AML-193 (cell line): ENCODE measurements at regions not wholly inside any gene's neighbourhood (a gene's known extent, or its start where the extent isn't known, plus 50 kb on each side); places are given as distances from the start of the nearest gene placed in this dataset.
A peak's percentile ranks its signal among the peaks of the same experiment; 100 is the strongest.

Source experiments
- DNase-seq, 2 experiments: peaks; one replicate each; lab custom pipeline; 2025; lab: John Stamatoyannopoulos, UW

GRCh38 chr4:123573866-123574508 lies 177.4 kb downstream of the SPRY1 start:
- no peak for DNase-seq

DNA sequence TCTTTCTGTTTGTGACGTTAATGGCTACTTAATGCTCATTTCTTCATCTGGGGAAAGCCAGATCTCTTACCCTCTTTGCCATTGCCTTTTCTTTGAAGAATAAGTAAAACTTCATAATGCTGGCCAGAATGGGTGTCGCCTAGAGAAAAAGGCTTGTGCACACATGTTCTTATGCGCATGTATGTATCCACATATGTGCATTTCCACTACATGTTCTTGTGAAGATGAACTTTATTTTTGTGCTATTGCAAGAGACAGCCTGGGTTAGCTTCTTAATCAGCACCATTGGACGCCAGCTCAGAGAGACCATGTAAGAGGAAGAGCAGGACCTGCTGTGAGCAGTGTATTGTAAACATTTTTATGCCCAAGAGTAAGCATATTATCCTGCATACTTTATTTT lies 178.7 kb downstream of the SPRY1 start:
- no peak for DNase-seq

- DNase-seq, result no peak
These were observed 180.8 kb downstream of the SPRY1 start for GRCh38 chr4:123577225-123577906.

- DNase-seq, result no peak
These were observed 181.9 kb downstream of the SPRY1 start for GRCh38 chr4:123578276-123579029.

DNA sequence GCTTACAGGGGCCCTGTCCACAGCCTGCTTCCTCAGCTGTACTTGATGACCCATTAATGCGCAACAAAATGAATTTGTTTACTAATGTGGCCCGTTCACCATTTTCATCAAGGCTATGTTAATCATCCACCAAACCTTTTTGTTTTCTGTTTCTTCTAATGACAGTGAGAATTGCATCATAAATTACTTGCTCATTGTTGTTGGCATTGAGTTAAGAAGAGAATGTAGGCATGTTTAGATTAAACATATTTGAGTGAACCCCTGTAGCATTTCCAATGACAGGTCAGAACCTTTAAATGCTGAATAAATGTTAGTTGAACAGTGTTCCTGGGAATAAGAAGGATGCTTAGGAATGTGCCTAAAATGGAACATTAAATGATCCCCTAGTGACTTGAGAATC lies 183.4 kb downstream of the SPRY1 start:
- no peak for DNase-seq

DNA sequence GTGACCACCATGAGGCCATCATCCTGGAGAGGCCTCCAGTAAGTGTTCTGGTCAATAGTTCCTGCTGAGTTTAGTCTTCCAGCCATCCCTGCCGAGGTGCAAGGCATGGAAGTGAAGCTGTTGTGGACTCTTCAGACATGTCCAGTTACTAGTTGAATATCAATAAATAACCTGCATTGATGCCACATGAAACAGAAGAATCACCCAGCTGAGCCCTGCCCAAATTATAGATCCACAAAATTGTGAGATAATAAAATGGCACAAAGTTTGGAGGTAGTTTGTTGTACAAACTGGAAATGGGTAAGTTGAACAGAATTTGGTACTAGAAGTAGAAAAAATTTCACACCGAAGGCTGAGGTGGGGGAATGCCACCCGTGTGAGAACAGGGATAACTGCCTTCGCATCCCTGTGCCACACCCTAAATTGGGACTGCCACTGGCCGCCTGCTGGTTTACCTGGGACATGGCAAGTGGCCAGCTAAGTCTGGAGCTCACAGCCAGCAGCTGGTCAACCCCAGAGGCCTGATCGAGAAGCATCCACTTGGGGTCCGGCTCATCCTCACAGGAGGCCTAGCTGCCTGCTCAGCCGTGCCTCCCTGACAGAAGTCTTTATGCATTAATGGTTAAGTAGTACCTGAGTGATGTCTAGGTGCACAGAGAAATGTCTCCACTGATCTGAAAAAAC lies 184.5 kb downstream of the SPRY1 start:
- DNase-seq, result no peak

GRCh38 chr4:123581802-123582201 lies 185.2 kb downstream of the SPRY1 start:
- no peak for DNase-seq

DNA sequence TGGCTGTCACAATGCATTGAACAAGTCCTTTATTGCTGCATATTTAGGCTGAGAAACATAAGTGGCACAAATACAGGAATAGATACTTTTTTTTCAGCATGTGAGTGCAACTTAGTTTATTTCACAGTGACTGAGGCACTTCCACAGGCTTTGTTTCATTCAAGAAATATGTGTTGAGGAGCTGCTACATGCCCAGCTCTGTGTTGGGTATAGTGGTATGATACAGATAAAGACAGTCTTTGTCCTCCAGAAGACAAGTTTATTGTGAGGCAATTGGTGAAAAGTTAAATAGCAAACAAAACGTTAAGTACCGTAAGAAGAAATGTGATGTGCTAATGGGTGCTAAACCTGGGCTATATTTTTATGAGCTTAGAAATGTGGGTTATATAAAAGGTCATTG lies 186.4 kb downstream of the SPRY1 start:
- DNase-seq, result no peak

GRCh38 chr4:123585111-123585510 lies 188.5 kb downstream of the SPRY1 start:
- DNase-seq, result no peak

DNA sequence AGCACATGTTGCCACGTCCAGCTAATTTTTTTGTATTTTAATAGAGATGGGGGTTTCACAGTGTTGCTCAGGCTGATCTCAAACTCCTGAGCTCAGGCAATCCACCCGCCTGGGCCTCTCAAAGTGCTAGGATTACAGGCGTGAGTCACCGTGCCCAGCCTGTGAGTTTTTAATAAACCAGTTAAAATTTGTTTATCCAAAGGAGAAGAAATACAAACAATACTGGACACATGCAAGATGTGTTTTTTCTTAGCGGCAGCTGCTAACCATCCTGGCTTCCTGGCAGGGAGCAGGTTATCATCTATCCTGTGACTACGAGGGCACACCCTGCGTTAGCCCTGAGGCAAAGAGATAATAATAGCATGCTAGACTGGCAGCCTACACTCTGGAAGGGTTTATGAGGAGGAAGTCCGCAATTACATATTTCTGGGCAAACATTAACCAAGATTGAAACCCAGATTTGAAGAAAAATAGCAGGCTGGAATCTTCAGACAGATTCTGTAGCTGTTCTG lies 191.4 kb downstream of the SPRY1 start:
- no peak for DNase-seq

- no peak for DNase-seq
These were observed 192.1 kb downstream of the SPRY1 start for GRCh38 chr4:123588631-123589241.

- no peak for DNase-seq
These were observed 192.7 kb downstream of the SPRY1 start for GRCh38 chr4:123589301-123589700.

- DNase-seq, result no peak
These were observed 195.3 kb downstream of the SPRY1 start for GRCh38 chr4:123591875-123592274.

DNA sequence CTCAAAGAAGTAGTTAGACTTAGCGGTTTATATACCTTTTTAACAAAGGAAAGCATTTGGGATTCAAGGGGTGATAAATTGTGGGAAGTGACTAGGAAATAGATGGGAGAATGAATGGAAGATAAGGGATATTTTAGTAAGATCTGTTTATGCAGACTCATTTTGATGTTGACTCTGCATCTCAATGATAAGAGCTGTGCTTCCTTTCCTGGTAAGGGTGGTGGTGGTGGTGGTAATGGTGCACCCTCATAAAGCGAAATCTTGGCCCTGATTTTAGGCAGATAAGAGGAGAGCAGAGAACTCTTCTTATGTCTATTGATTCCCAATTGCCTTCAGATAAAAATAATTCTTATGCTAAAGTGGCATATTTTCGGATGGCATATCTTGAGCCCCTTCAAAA lies 197.1 kb downstream of the SPRY1 start:
- no peak for DNase-seq

DNA sequence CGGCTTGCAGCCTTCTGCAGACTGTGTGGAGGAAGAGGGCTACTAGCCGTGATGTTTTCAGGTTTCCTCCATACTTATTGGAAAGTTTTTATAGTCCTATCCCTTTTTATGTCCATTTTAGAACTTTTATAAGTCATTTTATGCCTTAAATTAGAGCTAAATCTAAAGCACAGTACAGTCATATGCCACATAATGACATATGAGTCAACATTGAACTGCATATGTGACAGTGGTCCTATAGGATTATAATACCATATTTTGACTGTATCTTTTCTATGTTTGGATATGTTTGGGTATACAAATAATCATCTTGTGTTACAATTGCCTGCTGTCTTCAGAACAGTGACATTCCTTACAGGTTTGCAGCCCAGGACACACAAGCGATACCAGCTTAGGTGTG lies 200.2 kb downstream of the SPRY1 start:
- no peak for DNase-seq

- DNase-seq, result no peak
These were observed 201.0 kb downstream of the SPRY1 start for GRCh38 chr4:123597586-123597985.

- peak in 1 of 2 experiments; percentile 17 for DNase-seq
These were observed 201.7 kb downstream of the SPRY1 start for GRCh38 chr4:123598331-123598730.

DNA sequence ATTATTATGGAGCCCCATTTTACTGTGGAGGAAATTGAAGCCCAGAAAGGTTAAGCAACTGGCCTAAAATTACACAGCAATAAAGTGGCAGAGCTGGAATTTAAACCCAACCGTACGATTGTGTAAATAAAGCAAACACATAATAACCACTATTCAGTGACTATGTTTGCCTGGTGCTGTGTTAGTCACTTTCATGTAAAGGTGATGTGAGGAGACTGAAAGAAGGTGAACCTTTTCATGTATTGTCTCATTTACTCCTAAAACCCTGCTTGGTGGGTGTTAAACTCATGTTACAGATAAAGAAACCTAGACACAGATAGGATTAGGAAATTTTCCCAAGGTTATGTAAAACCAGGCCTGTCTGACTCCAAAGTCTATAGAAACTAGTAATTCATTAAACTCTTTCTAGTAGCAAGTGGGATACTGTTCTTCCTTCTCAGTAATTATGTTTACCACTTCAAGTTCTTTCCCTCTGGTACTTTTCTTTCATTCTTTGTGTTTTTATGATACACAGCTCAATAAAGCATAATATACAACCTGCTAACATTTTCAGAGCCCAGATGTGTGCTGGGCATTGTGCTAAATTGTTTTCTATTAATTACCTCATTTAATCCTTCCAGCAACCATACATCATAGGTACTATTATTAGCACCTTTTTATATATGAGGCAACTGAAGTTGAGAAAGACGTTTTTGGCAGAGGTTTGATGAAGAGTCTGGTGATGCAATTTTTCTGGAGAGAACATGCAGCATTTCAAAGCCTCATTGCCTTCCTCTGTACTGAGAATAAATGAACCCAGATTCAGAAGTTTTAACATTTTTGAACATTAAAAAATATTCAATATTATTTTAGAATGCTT lies 202.7 kb downstream of the SPRY1 start:
- DNase-seq, result peak; percentile 79 to 88

- DNase-seq, result peak; percentile 93 to 95
These were observed 203.6 kb downstream of the SPRY1 start for GRCh38 chr4:123599920-123600810.
